Retinal pigment epithelial cell (primary cell): ENCODE measurements at regions not wholly inside any gene's neighbourhood (a gene's known extent, or its start where the extent isn't known, plus 50 kb on each side); places are given as distances from the start of the nearest gene placed in this dataset.
A peak's percentile ranks its signal among the peaks of the same experiment; 100 is the strongest.
"Not testable (repeated sequence)": the region's sequence is repeated elsewhere in the genome, so short reads cannot be mapped to it uniquely, and the experiment has no call there.

Source experiments
- DNase-seq: peaks from one replicate; pipeline ENCODE4 v3.0.0-alpha.2; 2010; ENCODE audit warnings: low read depth
- H3K4me3 ChIP-seq: 2 replicates; pipeline ENCODE4 v1.5.1; 2011; ENCODE audit warnings: mild to moderate bottlenecking, low read length, control low read depth, moderate library complexity
- TF ChIP-seq, protein P1 (sequence below): conservative IDR thresholded peaks from 2 replicates; pipeline ENCODE4 v1.5.1; 2011; ENCODE audit warnings: low read depth, low read length, control low read depth, inconsistent platforms

DNA sequence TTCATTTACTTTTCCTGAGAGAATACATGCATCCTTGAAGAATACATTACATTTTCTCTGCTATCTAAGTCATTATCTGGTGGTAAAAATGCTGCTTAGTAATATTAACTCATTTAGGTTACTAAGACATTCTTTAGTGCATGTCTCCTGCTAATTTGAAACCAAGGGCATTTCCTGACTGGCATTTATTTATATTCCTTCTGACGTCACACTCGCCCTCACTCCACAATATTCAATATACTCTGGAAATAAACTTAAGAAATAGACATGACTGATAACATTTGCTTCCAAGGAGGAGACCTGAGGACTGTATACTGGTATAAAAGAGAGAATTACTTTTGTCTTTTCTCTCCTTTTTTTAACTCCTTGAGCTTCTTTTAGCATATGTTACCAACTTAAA, 619.5 kb upstream of the SMIM31 start:
- TF ChIP-seq, protein P1, sequence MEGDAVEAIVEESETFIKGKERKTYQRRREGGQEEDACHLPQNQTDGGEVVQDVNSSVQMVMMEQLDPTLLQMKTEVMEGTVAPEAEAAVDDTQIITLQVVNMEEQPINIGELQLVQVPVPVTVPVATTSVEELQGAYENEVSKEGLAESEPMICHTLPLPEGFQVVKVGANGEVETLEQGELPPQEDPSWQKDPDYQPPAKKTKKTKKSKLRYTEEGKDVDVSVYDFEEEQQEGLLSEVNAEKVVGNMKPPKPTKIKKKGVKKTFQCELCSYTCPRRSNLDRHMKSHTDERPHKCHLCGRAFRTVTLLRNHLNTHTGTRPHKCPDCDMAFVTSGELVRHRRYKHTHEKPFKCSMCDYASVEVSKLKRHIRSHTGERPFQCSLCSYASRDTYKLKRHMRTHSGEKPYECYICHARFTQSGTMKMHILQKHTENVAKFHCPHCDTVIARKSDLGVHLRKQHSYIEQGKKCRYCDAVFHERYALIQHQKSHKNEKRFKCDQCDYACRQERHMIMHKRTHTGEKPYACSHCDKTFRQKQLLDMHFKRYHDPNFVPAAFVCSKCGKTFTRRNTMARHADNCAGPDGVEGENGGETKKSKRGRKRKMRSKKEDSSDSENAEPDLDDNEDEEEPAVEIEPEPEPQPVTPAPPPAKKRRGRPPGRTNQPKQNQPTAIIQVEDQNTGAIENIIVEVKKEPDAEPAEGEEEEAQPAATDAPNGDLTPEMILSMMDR = no peak
- no peak for DNase-seq
- H3K4me3 ChIP-seq = no peak overlapping the region

DNA sequence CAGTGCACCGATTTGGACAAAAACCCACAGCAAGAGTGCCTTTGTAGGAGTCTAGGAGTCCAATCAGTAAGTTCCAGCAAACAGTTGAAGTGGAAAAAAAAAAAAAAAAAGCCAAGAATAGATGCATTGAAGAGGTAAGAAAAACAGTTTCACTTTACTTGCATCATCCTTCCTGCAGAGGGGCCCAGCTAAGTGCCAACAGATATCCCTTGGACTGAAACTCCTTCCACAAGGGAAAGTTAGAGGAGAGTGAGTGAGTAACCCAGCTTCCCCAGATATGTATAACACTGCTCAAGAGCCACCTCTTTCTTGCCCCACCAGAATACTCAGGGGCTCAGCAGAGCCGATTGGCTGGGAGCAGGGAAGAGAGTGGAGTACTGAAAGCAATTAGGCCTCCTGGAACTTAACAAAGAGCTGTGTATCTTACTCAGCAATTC, 617.7 kb upstream of the SMIM31 start:
- H3K4me3 ChIP-seq = no peak overlapping the region

DNA sequence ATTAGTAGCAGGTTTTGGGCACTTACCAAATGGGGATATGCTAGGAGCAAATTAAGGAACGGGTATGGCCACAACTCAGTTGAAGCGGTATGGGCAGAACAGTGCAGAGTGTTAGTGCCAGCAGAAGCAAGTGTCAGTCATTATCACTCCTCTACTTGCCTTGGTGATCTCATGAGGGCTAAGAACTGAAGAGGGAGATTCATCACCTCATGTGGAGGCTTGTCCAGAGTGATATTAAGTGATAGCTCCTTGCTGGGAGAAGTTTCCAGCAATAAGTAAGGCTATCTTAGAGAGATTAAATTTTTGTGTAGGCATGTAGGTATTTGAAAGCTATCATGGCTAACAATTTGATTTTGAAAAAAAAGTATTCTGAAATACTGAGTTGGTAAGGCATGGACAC, 615.4 kb upstream of the SMIM31 start:
- DNase-seq = no peak

More for the DNA sequence above, 617.7 kb upstream of the SMIM31 start:
- TF ChIP-seq, protein P1 = no peak
- no peak for DNase-seq

DNA sequence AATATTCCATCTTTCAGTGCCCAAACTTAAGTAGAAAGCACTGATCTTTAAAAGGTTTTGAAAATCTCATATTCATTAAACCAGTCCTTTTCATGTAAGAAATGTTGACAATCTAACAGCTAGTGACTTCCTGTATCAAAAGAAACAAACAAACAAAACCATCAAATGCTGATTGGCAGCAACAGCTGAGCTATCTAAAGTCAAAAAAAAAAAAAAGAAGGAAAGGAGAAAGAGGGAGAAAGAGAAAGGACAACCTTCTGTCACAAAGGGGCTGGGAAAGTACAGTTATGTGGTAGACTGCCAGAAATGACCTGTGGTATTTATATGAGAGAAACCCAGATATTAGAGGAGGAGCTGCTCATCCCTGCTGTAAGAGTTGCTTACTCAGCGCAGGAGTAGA, 614.6 kb upstream of the SMIM31 start:
- no peak overlapping the region for H3K4me3 ChIP-seq
- no peak for DNase-seq
- TF ChIP-seq, protein P1 = no peak

More for the DNA sequence above, 615.4 kb upstream of the SMIM31 start:
- no peak overlapping the region for H3K4me3 ChIP-seq
- TF ChIP-seq, protein P1 = no peak

DNA sequence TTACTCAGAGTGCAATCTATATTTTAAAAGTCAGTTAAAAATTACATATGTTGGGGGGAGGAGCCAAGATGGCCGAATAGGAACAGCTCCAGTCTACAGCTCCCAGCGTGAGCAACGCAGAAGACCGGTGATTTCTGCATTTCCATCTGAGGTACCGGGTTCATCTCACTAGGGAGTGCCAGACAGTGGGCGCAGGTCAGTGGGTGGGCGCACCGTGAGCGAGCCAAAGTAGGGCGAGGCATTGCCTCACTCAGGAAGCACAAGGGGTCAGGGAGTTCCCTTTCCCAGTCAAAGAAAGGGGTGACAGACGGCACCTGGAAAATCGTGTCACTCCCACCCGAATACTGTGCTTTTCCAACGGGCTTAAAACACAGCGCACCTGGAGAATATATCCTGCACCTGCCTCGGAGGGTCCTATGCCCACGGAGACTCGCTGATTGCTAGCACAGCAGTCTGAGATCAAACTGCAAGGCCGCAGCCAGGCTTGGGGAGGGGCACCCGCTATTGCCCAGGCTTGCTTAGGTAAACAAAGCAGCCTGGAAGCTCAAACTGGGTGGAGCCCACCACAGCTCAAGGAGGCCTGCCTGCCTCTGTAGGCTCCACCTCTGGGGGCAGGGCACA, 612.1 kb upstream of the SMIM31 start:
- H3K4me3 ChIP-seq, DNase-seq: not testable (repeated sequence)

DNA sequence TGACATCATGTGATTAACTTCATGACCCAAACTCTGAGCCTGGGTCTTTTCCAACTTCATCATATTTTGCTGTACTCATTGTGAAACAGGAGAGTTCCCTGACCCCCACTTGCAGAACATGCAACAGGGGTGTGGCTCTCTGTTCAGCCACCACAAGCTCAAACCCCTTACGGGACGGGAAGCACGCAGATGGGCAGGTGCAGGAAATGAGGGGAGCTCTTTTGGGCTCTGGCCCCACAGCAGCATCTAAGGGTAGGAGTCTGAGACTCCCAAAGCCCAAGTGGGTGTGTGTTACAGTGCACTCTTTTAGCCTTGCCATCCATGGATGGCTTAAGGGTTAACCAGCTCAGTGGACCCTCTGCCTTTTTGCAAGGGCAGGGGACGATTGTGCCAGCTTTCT, 599.5 kb upstream of the SMIM31 start:
- TF ChIP-seq, protein P1 = no peak
- no peak for DNase-seq
- H3K4me3 ChIP-seq = no peak overlapping the region

DNA sequence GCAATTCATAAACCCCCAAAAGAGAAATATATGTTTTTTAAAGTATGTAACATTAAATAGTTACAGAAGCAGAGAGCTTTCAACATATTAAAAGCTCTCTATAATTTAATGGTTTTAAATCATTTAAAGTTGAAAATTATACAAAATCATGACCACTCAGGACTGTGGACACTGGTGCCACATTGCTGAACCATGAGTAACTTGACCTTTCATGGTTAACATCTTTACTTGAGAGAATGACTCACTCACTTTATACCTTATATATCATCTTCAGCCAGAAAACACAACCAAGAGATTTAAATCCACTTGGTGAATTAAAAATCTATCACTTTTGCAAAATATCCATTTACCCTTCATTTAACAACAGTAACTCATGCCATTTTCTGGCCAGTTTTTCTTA, 584.3 kb upstream of the SMIM31 start:
- TF ChIP-seq, protein P1 = no peak
- no peak overlapping the region for H3K4me3 ChIP-seq
- peak; percentile 9 for DNase-seq
